Adrenal gland (tissue), 9 donors: ENCODE measurements at regions not wholly inside any gene's neighbourhood (a gene's known extent, or its start where the extent isn't known, plus 50 kb on each side); places are given as distances from the start of the nearest gene placed in this dataset.

Experiments
- DNase-seq, 7 donors: peaks; one replicate each; pipeline ENCODE4 v3.0.0-alpha.2; 2019 to 2020
- H3K27ac ChIP-seq, 5 donors: fragments of 200-600 bp; sonication (generic) in 4 of 5; 1 replicate in 3 of 5; 2 replicates in 2 of 5; pipeline versions ENCODE4 v1.5.1 to v1.8.0; 2016 to 2020; ENCODE audit warnings: mild to moderate bottlenecking in 1 of 5
- H3K27me3 ChIP-seq: fragments of 200-600 bp; 2 replicates; pipeline ENCODE4 v1.8.0; 2021
- H3K36me3 ChIP-seq, 2 donors: fragments of 200-600 bp; replicated peaks in 1 of 2; 1 replicate in 1 of 2; 2 replicates in 1 of 2; pipeline versions ENCODE4 v1.5.1 to v1.8.0; 2018 to 2022
- H3K4me1 ChIP-seq, 2 donors: fragments of 200-600 bp; replicated peaks in 1 of 2; 1 replicate in 1 of 2; 2 replicates in 1 of 2; pipeline versions ENCODE4 v1.5.1 to v1.8.0; 2018 to 2021
- H3K4me3 ChIP-seq, 4 donors: fragments of 200-600 bp; sonication (generic) in 3 of 4; one replicate each; pipeline ENCODE4 v1.5.1; 2016 to 2018
- H3K9me3 ChIP-seq, 3 donors: fragments of 200-600 bp; sonication (generic) in 1 of 3; replicated peaks in 1 of 3; 1 replicate in 2 of 3; 2 replicates in 1 of 3; pipeline versions ENCODE4 v1.5.1 to v1.8.0; 2016 to 2021
- POLR2A ChIP-seq, 2 donors: fragments of 450-650 bp; IDR thresholded peaks; one replicate each; pipeline ENCODE4 v1.6.1; 2017; ENCODE audit warnings: antibody characterized with exemption in 2 of 2, mild to moderate bottlenecking in 2 of 2, moderate library complexity in 1 of 2
- WGBS, 4 donors: extraction: QIAGEN DNeasy Blood & Tissue Kit in 2 of 4; methylation state at CpG; one replicate each; pipeline versions ENCODE4 v1.1.5 to v1.1.7; 2013 to 2017; 5-methylcytosine and 5-hydroxymethylcytosine counted together
- intact Hi-C, 2 donors: fragments of 100-400 bp; cut with DNase I; formaldehyde crosslinking; loops; one replicate each; pipeline versions ENCODE4 v1.14.1 to v1.15.0; 2022 to 2023
- TF ChIP-seq, protein P1 (sequence below), 6 experiments: fragments of 450-650 bp in 4 of 6; fragments of 200-600 bp in 2 of 6; sonication (generic) in 1 of 6; IDR thresholded peaks; 1 replicate in 5 of 6; 2 replicates in 1 of 6; pipeline versions ENCODE4 v1.5.1 to v1.8.0; 2016 to 2021; ENCODE audit warnings: antibody characterized with exemption in 6 of 6, mild to moderate bottlenecking in 2 of 6, moderate library complexity in 1 of 6
- donor health status: healthy with polysubstance abuse.
- donor health status: Bipolar disorder and iron deficiency.
- donor health status: DM: yes; HTN: yes; CAD: no.
- donor health status: DM: no; HTN: no; CAD: no.
- donor health status: DM: no; HTN: no; CAD: no.

DNA sequence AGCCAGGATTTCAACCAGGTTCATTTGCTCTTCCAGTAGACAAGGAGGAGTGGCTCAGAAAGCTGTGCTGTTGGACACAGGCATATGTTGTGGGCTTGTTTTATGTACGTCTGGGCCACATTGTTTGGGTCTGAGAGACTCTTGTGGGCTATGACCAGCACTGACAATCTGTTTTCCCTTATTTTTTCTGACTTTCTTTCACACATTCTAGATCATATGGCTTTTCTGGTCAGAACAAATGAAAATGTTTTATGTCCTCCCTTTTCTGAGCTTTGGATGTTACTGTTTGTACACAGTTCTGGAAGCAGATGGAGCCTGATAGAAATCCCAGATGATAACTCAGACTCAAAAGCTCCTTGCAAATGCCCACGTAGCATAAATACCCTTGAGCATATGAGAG, 85.8 kb upstream of the RGMA start:
- intact Hi-C loops = no loop called here
- Histone ChIP-seq H3K4me1 (no peaks in the 10 kb centered on the region), H3K4me3 (no peak overlapping the region), H3K9me3 (no peaks in the 10 kb centered on the region), H3K36me3 (no peaks in the 10 kb centered on the region), H3K27ac (no peak overlapping the region), H3K27me3 (peaks cover 3% of the 10 kb centered on the region)
- DNase-seq = no peak
- 52 to 68% (median 61%) methylated on average over 2 of the region's 2 CpGs for WGBS, 4 donors
- TF ChIP-seq, protein P1, sequence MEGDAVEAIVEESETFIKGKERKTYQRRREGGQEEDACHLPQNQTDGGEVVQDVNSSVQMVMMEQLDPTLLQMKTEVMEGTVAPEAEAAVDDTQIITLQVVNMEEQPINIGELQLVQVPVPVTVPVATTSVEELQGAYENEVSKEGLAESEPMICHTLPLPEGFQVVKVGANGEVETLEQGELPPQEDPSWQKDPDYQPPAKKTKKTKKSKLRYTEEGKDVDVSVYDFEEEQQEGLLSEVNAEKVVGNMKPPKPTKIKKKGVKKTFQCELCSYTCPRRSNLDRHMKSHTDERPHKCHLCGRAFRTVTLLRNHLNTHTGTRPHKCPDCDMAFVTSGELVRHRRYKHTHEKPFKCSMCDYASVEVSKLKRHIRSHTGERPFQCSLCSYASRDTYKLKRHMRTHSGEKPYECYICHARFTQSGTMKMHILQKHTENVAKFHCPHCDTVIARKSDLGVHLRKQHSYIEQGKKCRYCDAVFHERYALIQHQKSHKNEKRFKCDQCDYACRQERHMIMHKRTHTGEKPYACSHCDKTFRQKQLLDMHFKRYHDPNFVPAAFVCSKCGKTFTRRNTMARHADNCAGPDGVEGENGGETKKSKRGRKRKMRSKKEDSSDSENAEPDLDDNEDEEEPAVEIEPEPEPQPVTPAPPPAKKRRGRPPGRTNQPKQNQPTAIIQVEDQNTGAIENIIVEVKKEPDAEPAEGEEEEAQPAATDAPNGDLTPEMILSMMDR (IDR thresholded peaks at IDR 0.05) = no peak
- TF ChIP-seq POLR2A (IDR thresholded peaks at IDR 0.05) = no peak

DNA sequence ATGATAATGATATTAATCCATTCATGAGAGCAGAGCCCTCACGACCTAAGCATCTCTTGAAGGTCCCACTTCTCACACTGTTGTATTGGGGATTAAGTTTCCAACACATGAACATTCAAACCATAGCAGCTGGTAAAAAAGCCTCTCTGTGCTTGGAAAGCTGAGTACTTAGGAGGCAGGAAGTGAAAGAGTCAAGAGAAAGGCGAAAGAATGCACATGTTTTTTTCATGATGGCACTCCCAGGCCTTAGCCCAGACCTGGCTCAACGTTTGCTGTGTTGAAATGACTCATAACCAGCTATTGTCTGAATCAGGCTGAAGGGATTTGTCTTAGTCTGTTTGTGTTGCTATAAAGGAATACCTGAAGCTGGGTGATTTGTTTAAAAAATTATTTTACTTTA, 84.4 kb upstream of the RGMA start:
- no peaks in the 10 kb centered on the region for H3K36me3 ChIP-seq
- no peaks in the 10 kb centered on the region for H3K9me3 ChIP-seq
- intact Hi-C loops = no loop called here
- TF ChIP-seq POLR2A (IDR thresholded peaks at IDR 0.05) = no peak
- TF ChIP-seq, protein P1 (IDR thresholded peaks at IDR 0.05) = no peak
- no peak overlapping the region for H3K4me3 ChIP-seq
- H3K4me1 ChIP-seq = no peaks in the 10 kb centered on the region
- no peak for DNase-seq
- no peak overlapping the region for H3K27ac ChIP-seq
- no peaks in the 10 kb centered on the region for H3K27me3 ChIP-seq
- WGBS, 4 donors = 49 to 63% (median 54%) methylated on average over 3 of the region's 3 CpGs

DNA sequence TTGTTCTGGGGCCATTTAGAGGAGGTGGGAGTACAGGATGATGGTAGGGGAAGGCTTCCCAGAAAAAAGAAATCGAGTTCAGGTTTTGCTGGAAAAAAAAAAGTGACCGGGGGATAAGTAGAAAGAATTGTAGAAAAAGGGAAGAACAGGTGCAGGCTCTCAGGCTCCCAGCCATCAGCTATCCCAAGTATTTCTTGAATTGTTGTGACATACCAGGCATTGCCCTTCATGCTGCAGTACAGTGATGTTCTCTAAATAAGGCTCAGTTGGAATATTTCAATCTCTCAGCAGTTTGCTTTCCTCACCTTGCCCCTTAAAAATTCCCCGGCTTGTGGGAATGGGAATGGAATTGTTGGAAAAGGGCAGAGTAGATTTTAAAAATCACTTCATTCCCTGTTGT, 82.5 kb upstream of the RGMA start:
- H3K36me3 ChIP-seq = no peaks in the 10 kb centered on the region
- H3K4me1 ChIP-seq = no peaks in the 10 kb centered on the region
- DNase-seq = no peak
- intact Hi-C loops = no loop called here
- 58 to 75% (median 64%) methylated on average over 3 of the region's 3 CpGs for WGBS, 4 donors
- no peak for TF ChIP-seq POLR2A (IDR thresholded peaks at IDR 0.05)
- TF ChIP-seq, protein P1 (IDR thresholded peaks at IDR 0.05) = no peak
- H3K9me3 ChIP-seq = no peaks in the 10 kb centered on the region
- no peak overlapping the region for H3K27ac ChIP-seq
- H3K4me3 ChIP-seq = no peak overlapping the region
- no peaks in the 10 kb centered on the region for H3K27me3 ChIP-seq

DNA sequence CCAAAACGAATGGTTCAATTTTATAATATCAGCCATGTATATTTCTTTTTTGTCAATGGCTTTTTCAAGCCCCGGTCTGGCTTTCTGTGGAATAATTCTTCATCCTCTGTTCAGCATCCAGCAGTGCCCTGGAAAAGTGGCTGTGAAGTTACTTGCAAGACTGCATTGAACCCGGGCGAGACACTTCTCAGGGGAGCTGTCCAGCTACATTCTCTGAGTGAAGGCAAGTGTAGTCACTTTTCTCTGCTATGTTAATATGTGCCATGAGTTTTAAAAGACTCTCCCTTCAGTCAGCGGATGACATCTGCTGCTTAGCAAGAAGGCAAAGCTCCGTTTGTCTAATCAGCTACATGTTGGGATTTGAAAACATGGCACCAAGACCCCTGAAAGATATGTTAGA, 81.3 kb upstream of the RGMA start:
- no peaks in the 10 kb centered on the region for H3K9me3 ChIP-seq
- no peak overlapping the region for H3K4me3 ChIP-seq
- no peak for DNase-seq
- H3K27ac ChIP-seq = no peak overlapping the region
- no peaks in the 10 kb centered on the region for H3K4me1 ChIP-seq
- H3K36me3 ChIP-seq = no peaks in the 10 kb centered on the region
- 52 to 56% (median 55%) methylated on average over 6 of the region's 6 CpGs for WGBS, 4 donors
- intact Hi-C loops = no loop called here
- no peak for TF ChIP-seq POLR2A (IDR thresholded peaks at IDR 0.05)
- TF ChIP-seq, protein P1 (IDR thresholded peaks at IDR 0.05) = no peak
- no peaks in the 10 kb centered on the region for H3K27me3 ChIP-seq
